GM12873 (cell line): ENCODE measurements at regions not wholly inside any gene's neighbourhood (a gene's known extent, or its start where the extent isn't known, plus 50 kb on each side); places are given as distances from the start of the nearest gene placed in this dataset.

ENCODE experiments used
- CTCF ChIP-seq: IDR thresholded peaks from 2 replicates; pipeline ENCODE4 v1.5.1; 2012; ENCODE audit warnings: low read depth, mild to moderate bottlenecking, moderate library complexity, low read length, control low read depth; ENCODE audit not compliant: insufficient read depth; ENCODE audit errors: missing control alignments

- no peak for TF ChIP-seq CTCF
Measured at GRCh38 chr19:29154163-29154562, 58.8 kb downstream of the UQCRFS1 start.

GRCh38 chr19:29145756-29146155, 67.2 kb downstream of the UQCRFS1 start:
- TF ChIP-seq CTCF = no peak

DNA sequence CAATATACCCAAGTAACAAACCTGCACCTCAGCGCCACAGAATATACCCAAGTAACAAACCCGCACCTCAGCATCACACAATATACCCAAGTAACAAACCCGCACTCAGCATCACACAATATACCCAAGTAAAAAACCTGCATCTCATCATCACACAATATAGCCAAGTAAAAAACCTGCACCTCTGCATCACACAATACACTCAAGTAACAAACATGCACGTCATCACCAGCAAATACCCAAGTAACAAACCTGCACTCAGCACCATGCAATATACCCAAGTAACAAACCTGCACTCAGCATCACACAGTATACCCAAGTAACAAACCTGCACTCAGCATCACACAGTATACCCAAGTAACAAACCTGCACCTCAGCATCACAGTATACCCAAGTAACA, 69.8 kb downstream of the UQCRFS1 start:
- no peak for TF ChIP-seq CTCF

DNA sequence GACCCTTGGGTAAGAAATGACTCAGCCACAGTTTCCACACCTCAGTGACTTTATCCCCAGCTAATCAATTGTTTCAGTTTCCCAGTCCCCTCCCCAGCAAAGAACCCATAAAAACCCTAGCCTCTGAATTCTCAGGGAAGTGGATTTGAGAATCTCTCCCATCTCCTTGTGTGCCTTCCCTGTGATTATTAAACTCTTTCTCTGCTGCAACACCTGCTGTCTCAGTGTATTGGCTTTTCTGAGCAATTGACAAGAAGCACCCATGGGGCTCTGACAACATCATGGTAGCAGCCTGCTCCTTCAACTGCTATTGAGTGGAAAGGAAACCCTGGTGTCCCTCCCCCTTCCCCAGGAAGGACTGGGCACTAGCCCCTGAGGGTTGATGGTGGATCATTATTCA, 73.7 kb downstream of the UQCRFS1 start:
- no peak for TF ChIP-seq CTCF

- TF ChIP-seq CTCF = no peak
Measured at GRCh38 chr19:29131456-29131855, 81.5 kb downstream of the UQCRFS1 start.

DNA sequence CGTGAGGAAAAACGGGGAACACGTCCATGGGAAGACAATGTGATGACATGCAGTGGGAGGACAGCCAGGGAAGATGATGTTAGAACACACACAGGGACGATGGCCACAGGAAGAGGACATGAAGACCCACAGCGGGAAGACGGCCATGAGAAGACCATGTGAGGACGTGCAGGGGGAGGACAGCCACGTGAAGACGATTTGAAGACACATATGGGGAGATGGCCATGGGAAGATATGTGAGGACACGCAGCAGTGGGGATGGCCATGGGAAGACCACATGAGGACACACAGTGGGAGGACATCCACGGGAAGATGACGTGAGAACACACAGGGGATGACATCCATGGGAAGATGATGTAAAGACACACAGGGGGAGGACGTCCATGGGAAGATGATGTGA, 83.8 kb downstream of the UQCRFS1 start:
- TF ChIP-seq CTCF = no peak

GRCh38 chr19:29128203-29128602, 84.7 kb downstream of the UQCRFS1 start:
- no peak for TF ChIP-seq CTCF
